ENCODE measurements at regions not wholly inside any gene's neighbourhood (a gene's known extent, or its start where the extent isn't known, plus 50 kb on each side); places are given as distances from the start of the nearest gene placed in this dataset.

DNA sequence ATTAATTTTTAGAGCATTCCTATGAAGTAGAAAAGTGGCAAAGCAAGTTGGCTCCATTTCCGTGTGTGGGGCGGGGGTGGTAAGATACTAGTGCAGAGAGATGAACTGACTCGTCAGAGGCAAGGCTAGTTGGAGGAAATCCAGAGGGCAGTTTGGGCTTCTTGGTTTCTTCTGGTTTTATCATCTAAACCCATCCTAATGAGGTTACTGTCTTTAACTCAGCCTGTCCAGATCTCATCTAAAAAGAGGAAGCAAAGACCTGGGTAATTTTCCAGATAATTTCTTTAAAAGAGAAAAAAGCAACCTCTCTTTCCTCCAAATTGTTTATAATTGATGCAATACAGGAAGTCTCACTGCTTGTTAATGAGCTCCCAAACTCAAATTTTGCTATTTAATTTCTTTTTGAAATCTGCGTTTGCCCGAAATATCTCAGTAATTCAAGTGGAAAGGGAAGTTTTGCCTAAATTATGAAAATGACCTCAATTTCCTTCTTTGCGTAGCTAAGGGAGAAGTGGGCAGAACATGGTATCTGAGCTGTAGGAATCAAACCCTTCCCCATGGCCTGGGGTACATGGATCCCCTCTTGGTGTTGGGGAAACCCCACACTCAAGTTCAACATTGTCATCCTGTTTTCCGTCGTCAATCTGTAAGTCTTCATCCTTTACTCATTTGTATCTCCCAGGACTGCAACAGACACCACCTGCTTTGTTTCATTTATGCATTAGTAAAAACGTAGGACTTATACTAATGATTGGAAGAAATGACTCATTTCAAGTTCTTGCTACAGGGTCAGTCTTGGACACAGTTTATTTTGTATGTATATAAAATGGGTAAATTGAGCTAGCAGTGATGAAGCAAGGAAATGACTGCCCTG is 89.1 kb upstream of the KLF7 start:
- Histone ChIP-seq H3K27ac (ENCODE audit: low read depth, low read length) (peak overlapping the region; percentile 16), H3K27me3 (ENCODE audit: control insufficient read depth, insufficient read depth, low read length) (no peaks in the 10 kb centered on the region), H3K9ac (ENCODE audit: low read length) (no peak overlapping the region), H3K36me3 (ENCODE audit: control insufficient read depth, insufficient read depth, low read length) (no peaks in the 10 kb centered on the region), H3K4me1 (ENCODE audit: control insufficient read depth, insufficient read depth, low read length) (peaks cover 38% of the 10 kb centered on the region), H3K4me3 (ENCODE audit: low read length) (no peak overlapping the region)

DNA sequence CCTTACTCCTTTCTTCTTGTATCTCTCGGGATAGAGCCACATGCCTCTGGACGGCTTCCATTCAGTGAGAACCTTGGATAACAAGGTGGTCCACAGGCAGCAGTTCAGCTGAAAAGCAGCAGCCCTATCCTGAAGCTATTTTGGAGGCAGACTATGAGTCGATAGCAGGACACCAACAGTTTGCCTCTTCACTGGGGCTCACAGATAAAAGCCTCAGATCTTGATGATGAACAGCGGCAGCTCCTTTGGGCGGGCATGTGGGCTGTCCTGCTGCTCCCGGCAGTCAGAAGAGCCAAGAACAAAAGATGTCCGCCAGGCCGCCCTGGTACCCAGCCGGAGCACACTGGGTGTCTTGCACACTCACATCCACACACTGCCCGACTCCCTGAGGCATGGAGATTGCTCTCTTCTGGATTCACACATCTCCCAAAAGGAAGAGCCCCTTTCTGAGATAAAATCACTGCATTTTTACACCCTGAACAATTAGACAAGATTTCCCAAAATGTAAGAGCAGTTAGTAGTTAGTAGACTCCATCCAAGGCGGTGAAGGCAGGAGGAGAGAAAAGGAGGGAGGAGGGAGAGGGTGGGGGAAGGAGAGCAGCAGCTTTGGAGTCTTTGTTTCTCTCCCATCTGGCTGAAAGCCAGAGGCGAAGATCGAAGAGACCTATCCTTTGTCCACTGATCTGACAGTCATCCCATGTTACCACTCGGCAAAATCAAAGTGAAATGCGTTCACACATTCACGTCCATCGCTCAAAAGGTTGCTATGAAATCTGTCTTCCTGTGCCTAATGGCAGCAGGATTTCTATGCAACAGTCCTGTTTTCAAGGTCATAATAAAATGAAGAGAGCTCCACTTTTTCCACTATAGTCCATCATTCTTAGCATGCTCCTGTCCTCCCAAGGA is 90.1 kb upstream of the KLF7 start:
- peaks cover 43% of the 10 kb centered on the region for H3K4me1 ChIP-seq (ENCODE audit: control insufficient read depth, insufficient read depth, low read length)
- H3K4me3 ChIP-seq (ENCODE audit: low read length), result no peak overlapping the region
- H3K9ac ChIP-seq (ENCODE audit: low read length), result no peak overlapping the region
- no peaks in the 10 kb centered on the region for H3K36me3 ChIP-seq (ENCODE audit: control insufficient read depth, insufficient read depth, low read length)
- H3K27ac ChIP-seq (ENCODE audit: low read depth, low read length), result peak overlapping the region; percentile 50
- no peaks in the 10 kb centered on the region for H3K27me3 ChIP-seq (ENCODE audit: control insufficient read depth, insufficient read depth, low read length)

DNA sequence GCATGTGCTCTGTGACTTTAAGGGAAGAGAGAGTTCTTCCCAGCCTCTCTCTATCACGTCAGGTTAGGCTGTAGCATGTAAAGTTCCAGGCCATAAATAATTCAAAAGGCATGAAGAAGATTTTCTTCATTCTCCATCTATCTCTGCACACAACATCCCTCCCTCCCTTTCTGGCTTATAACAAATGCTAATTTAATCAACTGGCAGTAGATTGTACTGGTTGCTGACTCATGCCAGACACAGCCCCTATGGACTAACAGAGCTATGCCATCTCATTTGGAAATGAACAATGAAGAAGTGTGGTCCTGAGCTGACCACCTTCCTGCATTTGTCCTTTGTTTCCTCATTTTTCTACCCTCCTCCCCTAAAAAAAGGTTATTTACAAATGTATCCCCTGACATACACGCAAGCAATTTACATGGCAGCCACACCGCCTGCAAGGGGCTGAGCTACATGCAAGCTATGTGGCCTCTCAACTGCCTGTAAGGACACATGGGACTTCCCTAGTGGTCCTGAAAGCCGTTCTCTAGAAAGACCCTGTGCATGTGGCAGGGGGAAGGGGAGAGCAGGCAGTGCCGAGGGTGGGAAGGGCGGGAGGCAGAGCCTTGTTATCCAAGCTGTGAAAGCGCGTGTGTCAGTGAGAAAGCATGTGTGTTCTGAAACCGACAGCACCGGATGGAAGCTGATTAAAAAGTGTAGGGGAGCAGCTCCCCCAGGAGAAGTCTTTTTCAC is 90.9 kb upstream of the KLF7 start:
- Histone ChIP-seq H3K4me1 (ENCODE audit: control insufficient read depth, insufficient read depth, low read length) (peaks cover 43% of the 10 kb centered on the region), H3K27me3 (ENCODE audit: control insufficient read depth, insufficient read depth, low read length) (no peaks in the 10 kb centered on the region), H3K27ac (ENCODE audit: low read depth, low read length) (peak overlapping the region; percentile 87), H3K9ac (ENCODE audit: low read length) (no peak overlapping the region), H3K4me3 (ENCODE audit: low read length) (no peak overlapping the region), H3K36me3 (ENCODE audit: control insufficient read depth, insufficient read depth, low read length) (no peaks in the 10 kb centered on the region)

DNA sequence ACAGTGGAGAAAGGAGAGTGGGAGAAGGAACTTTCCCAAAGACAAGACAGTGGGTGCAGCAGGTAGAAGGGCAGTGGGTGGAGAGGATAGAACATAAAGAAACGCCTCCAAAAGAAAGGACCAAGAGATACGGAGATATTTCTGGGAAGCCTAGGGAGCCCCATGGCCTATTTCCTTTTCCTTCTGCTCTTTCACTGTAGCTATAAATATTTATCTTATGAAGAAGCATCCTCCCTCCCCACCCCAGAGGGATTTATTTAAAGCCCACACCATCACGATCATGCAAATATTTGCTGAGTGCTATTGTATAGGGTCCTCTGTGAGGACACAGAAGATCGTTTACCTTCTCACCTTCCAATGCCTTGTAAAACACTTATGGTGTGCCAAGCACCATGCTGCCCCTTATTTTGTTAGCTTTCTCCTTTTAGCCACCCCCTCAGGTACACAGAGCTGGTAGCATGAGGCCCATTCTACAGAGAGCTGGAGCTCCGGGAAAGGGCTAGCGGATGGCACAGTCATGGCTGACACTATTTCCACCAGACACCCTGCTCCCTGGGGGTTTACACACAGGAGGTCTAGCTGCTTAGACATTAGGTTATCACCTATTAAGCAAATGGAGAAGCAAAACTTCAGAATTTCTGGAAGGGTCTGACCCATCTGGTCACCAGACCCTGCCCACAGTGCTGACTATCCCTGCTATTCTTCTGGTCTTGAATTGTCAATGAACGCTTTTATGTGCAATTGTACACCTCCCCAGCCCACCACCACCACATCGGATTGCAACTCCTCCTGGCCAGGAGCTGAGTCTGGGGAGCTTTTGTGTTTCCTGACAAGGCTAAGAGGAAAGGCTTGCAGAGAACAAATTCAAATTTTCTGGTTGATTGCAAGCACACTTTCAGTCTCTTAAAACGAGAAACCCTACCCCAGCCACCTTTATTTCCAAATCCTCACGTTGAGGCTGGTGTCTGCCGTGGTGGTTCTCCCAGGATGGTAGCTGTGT is 91.8 kb upstream of the KLF7 start:
- peak overlapping the region; percentile 87 for H3K27ac ChIP-seq (ENCODE audit: low read depth, low read length)
- peaks cover 43% of the 10 kb centered on the region for H3K4me1 ChIP-seq (ENCODE audit: control insufficient read depth, insufficient read depth, low read length)
- H3K27me3 ChIP-seq (ENCODE audit: control insufficient read depth, insufficient read depth, low read length), result no peaks in the 10 kb centered on the region
- no peaks in the 10 kb centered on the region for H3K36me3 ChIP-seq (ENCODE audit: control insufficient read depth, insufficient read depth, low read length)
- peak overlapping the region; percentile 24 for H3K4me3 ChIP-seq (ENCODE audit: low read length)
- H3K9ac ChIP-seq (ENCODE audit: low read length), result no peak overlapping the region

DNA sequence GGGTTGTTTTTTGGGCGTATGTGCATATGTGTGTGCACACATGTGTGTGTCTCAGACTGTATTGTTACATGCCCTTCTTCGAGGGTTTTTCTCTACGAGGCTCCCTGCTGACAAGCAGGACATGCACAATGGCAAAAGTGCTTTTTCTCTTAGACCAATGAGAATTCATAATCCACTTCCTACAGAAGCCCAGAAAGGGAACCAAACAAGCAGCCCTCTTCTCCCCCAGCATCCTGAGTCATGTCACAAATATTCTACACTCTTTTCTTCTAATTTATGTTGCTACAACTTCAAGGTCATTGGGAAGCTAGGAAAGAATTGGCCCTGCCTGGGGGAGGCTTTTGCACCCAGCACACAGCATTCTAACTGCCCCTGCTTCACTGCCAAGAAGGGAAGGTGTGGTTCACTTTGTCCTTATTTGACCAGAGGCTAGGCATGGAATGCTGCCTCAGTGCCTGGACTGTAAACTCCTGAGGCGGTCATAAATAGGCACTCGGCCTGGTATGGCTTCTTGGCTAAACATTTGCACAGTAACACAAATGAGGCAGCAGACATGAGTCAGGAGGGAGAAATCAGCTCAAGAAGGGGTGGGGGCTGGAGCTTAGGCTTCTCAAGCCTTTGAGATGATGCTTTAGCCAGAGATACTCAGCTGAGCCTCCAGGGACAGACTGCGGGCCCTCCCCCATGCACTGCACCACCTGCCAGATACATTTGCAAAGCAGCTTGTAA is 92.7 kb upstream of the KLF7 start:
- Histone ChIP-seq H3K9ac (ENCODE audit: low read length) (no peak overlapping the region), H3K27me3 (ENCODE audit: control insufficient read depth, insufficient read depth, low read length) (no peaks in the 10 kb centered on the region), H3K36me3 (ENCODE audit: control insufficient read depth, insufficient read depth, low read length) (no peaks in the 10 kb centered on the region), H3K4me1 (ENCODE audit: control insufficient read depth, insufficient read depth, low read length) (peaks cover 43% of the 10 kb centered on the region), H3K4me3 (ENCODE audit: low read length) (peak overlapping the region; percentile 24), H3K27ac (ENCODE audit: low read depth, low read length) (peak overlapping the region; percentile 87)

DNA sequence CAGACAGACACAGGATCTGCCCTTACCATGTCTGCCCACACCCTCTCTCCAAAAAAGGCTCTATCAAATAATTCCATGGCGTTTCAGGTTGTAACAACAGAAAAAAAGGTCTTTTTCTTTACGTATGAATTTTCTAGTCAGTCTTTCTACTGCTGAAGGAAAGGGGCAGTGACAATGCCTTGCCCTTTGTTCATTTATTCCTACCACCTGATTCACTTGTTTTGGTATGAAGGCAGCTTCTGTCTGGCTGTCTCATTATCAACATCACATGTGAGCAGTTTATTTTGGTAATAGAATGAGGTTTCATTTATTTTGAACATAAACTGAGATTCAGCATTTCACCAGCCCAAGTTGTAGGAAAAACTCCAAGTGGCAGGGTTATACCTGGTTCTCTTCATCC is 94.3 kb upstream of the KLF7 start:
- peaks cover 40% of the 10 kb centered on the region for H3K4me1 ChIP-seq (ENCODE audit: control insufficient read depth, insufficient read depth, low read length)
- no peaks in the 10 kb centered on the region for H3K36me3 ChIP-seq (ENCODE audit: control insufficient read depth, insufficient read depth, low read length)
- no peak overlapping the region for H3K9ac ChIP-seq (ENCODE audit: low read length)
- H3K27ac ChIP-seq (ENCODE audit: low read depth, low read length), result peak overlapping the region; percentile 87
- H3K4me3 ChIP-seq (ENCODE audit: low read length), result no peak overlapping the region
- H3K27me3 ChIP-seq (ENCODE audit: control insufficient read depth, insufficient read depth, low read length), result no peaks in the 10 kb centered on the region

DNA sequence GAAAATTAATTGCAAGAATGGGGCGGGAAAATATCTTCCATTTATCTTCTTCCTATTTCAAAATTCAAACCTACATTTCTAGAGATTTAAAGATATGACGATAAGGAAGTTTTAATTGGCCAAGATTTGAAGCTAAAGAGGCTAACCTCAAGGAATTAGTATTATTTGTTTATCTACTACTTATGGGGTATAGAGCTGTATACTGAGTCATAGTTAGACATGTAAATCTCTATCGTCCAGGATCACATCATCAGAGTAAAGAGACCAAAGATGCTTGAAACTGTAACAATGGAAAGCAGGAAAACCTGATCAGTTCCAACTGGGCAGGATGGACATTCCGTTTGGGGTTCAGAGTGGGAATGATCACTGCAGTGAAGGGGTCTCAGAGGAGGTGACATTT is 95.2 kb upstream of the KLF7 start:
- Histone ChIP-seq H3K27ac (ENCODE audit: low read depth, low read length) (no peak overlapping the region), H3K9ac (ENCODE audit: low read length) (no peak overlapping the region), H3K36me3 (ENCODE audit: control insufficient read depth, insufficient read depth, low read length) (no peaks in the 10 kb centered on the region), H3K4me1 (ENCODE audit: control insufficient read depth, insufficient read depth, low read length) (peaks cover 36% of the 10 kb centered on the region), H3K27me3 (ENCODE audit: control insufficient read depth, insufficient read depth, low read length) (no peaks in the 10 kb centered on the region), H3K4me3 (ENCODE audit: low read length) (no peak overlapping the region)

DNA sequence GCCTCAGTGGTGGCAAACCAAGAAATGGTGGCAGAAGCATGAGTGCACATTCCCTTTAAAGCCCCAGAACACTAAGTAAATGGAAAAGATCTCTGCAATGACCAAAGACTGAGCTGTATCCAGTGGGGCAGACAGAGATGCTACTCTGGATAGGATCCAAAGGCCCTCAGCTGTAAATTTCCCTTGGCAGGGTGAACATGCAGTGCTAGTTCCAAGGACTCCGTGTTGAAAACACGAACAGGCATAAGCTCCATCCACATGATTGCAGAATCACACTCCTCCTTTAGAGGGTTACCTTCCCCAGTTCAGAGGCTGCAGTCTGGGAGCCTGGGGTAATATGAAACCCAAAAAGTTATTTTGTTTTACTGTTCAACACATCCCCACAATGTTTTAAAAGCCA is 98.6 kb upstream of the KLF7 start:
- Histone ChIP-seq H3K4me3 (ENCODE audit: low read length) (no peak overlapping the region), H3K4me1 (ENCODE audit: control insufficient read depth, insufficient read depth, low read length) (peaks cover 10% of the 10 kb centered on the region), H3K27ac (ENCODE audit: low read depth, low read length) (peak overlapping the region; percentile 10), H3K27me3 (ENCODE audit: control insufficient read depth, insufficient read depth, low read length) (no peaks in the 10 kb centered on the region), H3K36me3 (ENCODE audit: control insufficient read depth, insufficient read depth, low read length) (no peaks in the 10 kb centered on the region), H3K9ac (ENCODE audit: low read length) (no peak overlapping the region)

DNA sequence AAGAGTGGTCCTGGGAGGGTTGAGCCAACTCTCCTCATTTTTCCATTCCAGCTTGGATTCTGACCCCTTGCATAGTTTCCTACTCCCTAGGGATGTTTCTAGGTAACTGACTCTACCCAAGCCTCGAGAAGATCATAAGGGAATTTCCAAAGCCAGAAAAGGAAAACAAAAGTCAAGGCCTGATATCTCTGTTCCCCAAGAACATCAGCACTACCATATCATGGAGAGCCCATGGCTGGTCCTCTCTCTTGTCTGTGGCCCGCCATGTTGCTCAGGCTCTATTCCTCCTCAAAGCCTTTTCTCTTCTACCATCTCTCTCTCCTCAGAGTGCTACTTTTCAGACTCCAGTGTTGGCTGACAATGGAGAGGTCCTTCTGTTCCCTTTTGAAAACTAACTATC is 99.6 kb upstream of the KLF7 start:
- no peaks in the 10 kb centered on the region for H3K27me3 ChIP-seq (ENCODE audit: control insufficient read depth, insufficient read depth, low read length)
- no peak overlapping the region for H3K4me3 ChIP-seq (ENCODE audit: low read length)
- H3K4me1 ChIP-seq (ENCODE audit: control insufficient read depth, insufficient read depth, low read length), result peaks cover 2% of the 10 kb centered on the region
- no peak overlapping the region for H3K9ac ChIP-seq (ENCODE audit: low read length)
- H3K36me3 ChIP-seq (ENCODE audit: control insufficient read depth, insufficient read depth, low read length), result no peaks in the 10 kb centered on the region
- H3K27ac ChIP-seq (ENCODE audit: low read depth, low read length), result peak overlapping the region; percentile 10

DNA sequence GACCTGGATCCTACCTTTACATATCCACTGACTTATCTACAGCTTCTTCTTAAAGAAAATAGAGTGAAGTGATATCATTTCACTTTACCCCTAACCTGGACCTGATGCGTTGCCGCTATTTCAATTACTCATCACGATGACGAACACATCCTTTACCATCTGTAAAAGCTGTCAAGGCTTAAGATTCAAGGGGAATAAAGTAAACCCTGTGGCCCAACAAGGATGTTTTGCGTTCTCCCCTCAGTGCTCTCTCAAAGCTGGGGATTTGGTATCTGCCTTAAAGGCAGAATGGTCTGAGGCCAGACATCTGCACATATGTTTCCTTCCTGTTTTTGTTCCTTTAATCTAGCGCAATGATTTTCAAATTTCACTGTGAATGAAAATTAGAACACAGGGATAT is 100.1 kb upstream of the KLF7 start:
- Histone ChIP-seq H3K27ac (ENCODE audit: low read depth, low read length) (no peak overlapping the region), H3K36me3 (ENCODE audit: control insufficient read depth, insufficient read depth, low read length) (no peaks in the 10 kb centered on the region), H3K4me1 (ENCODE audit: control insufficient read depth, insufficient read depth, low read length) (peaks cover 2% of the 10 kb centered on the region), H3K4me3 (ENCODE audit: low read length) (no peak overlapping the region), H3K27me3 (ENCODE audit: control insufficient read depth, insufficient read depth, low read length) (no peaks in the 10 kb centered on the region), H3K9ac (ENCODE audit: low read length) (no peak overlapping the region)

DNA sequence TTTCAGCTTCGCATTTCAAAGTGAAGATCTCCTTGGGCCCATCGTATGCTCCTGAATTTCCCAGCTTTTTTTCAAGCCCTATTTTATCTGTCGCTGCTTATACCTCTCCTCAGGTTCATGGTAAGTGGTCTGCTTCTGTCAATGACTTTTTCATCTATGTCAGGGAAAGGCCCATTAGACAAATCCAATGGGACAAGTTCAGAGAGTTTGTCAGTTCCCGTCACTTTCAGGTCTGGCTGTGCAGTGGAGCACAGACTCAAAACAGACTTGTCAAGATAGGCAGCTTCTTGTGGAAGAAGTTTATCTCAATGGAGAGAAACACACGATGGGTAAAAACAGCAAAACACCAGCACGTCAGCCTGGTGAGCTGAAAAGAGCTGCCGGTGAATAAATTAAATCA is 100.9 kb upstream of the KLF7 start:
- Histone ChIP-seq H3K4me3 (ENCODE audit: low read length) (no peak overlapping the region), H3K36me3 (ENCODE audit: control insufficient read depth, insufficient read depth, low read length) (no peaks in the 10 kb centered on the region), H3K4me1 (ENCODE audit: control insufficient read depth, insufficient read depth, low read length) (peaks cover 2% of the 10 kb centered on the region), H3K9ac (ENCODE audit: low read length) (no peak overlapping the region), H3K27ac (ENCODE audit: low read depth, low read length) (no peak overlapping the region), H3K27me3 (ENCODE audit: control insufficient read depth, insufficient read depth, low read length) (no peaks in the 10 kb centered on the region)

Measured in rectal smooth muscle tissue (tissue), 1 donor.